Endothelial cell of umbilical vein (primary cell): ENCODE measurements at regions not wholly inside any gene's neighbourhood (a gene's known extent, or its start where the extent isn't known, plus 50 kb on each side); places are given as distances from the start of the nearest gene placed in this dataset.

Experiments
- BruUV-seq: library from RNA; stranded (reverse); fragments of 400-500 nt; replicated peaks from 2 replicates; lab custom pipeline; 2021; lab: Mats Ljungman, UMichigan
- CTCF ChIA-PET: fragments of 300-600, 350-600 bp; sonication (Branson Sonifier 250); formaldehyde crosslinking; loops from one replicate; lab custom pipeline; 2021; ENCODE audit warnings: antibody characterized with exemption, inconsistent platforms; lab: Charles Lee
- POLR2A ChIA-PET: fragments of 300-600, 350-600 bp; sonication (Branson Sonifier 250); formaldehyde crosslinking; loops from one replicate; lab custom pipeline; 2021; ENCODE audit warnings: antibody characterized with exemption, inconsistent platforms; lab: Charles Lee
- DNase-seq: peaks from one replicate; pipeline ENCODE4 v3.0.0-alpha.2; 2011; ENCODE audit warnings: low read depth, low spot score
- FAIRE-seq: peaks from 2 replicates; lab custom pipeline; 2011; peaks lifted over from hg19 to GRCh38; lab: Jason Lieb, UNC
- H2AFZ ChIP-seq: 2 replicates; pipeline ENCODE4 v1.6.0; 2012; ENCODE audit warnings: low read depth, low read length, control low read depth, inconsistent platforms
- H3K27ac ChIP-seq: 2 replicates; pipeline ENCODE4 v1.5.1; 2011; ENCODE audit warnings: low read depth, mild to moderate bottlenecking, control low read depth, low read length, moderate library complexity; ENCODE audit not compliant: insufficient read depth
- H3K27me3 ChIP-seq, 2 experiments: 2 replicates each; pipeline versions ENCODE4 v1.6.0 to v1.6.1; 2011; ENCODE audit warnings: low read length in 2 of 2, mixed read lengths in 1 of 2; ENCODE audit not compliant: control insufficient read depth in 2 of 2, insufficient read depth in 2 of 2
- H3K36me3 ChIP-seq, 2 experiments: 2 replicates in 1 of 2; 3 replicates in 1 of 2; pipeline ENCODE4 v1.5.1; 2011; ENCODE audit warnings: low read length in 2 of 2, mild to moderate bottlenecking in 1 of 2, moderate library complexity in 1 of 2; ENCODE audit not compliant: control insufficient read depth in 2 of 2, insufficient read depth in 2 of 2; ENCODE audit errors: extremely low read depth in 1 of 2
- H3K4me1 ChIP-seq: 3 replicates; pipeline ENCODE4 v1.5.1; 2011; ENCODE audit warnings: mild to moderate bottlenecking, low read length; ENCODE audit not compliant: control insufficient read depth, insufficient read depth; ENCODE audit errors: extremely low read depth
- H3K4me2 ChIP-seq: 2 replicates; pipeline ENCODE4 v1.6.1; 2011; ENCODE audit warnings: low read length, control low read depth, mixed read lengths; ENCODE audit not compliant: insufficient read depth
- H3K4me3 ChIP-seq, 3 experiments: fragments of 200-600 bp in 1 of 3; sonication (generic), shearing (Covaris generic) in 1 of 3; replicated peaks in 1 of 3; 2 replicates each; pipeline ENCODE4 v1.5.1; 2011 to 2016; ENCODE audit warnings: control low read depth in 3 of 3, low read length in 3 of 3, mild to moderate bottlenecking in 2 of 3, inconsistent platforms in 1 of 3, low read depth in 1 of 3, moderate library complexity in 1 of 3; ENCODE audit not compliant: insufficient read depth in 1 of 3
- H3K79me2 ChIP-seq: 2 replicates; pipeline ENCODE4 v1.6.0; 2012; ENCODE audit warnings: low read length, inconsistent platforms; ENCODE audit not compliant: control insufficient read depth, insufficient read depth
- H3K9ac ChIP-seq: replicated peaks from 2 replicates; pipeline ENCODE3; 2011; ENCODE audit warnings: low read length, control low read depth; ENCODE audit not compliant: insufficient read depth; ENCODE audit errors: extremely low read depth
- H3K9me1 ChIP-seq: replicated peaks from 3 replicates; pipeline ENCODE4 v1.6.0; 2011; ENCODE audit warnings: mild to moderate bottlenecking, low read length; ENCODE audit not compliant: control insufficient read depth, insufficient read depth; ENCODE audit errors: extremely low read depth
- H3K9me3 ChIP-seq: replicated peaks from 2 replicates; pipeline ENCODE4 v1.5.1; 2012; ENCODE audit warnings: low read length, inconsistent platforms; ENCODE audit not compliant: control insufficient read depth, insufficient read depth
- H4K20me1 ChIP-seq: replicated peaks from 2 replicates; pipeline ENCODE3; 2011; ENCODE audit warnings: mild to moderate bottlenecking, low read length; ENCODE audit not compliant: control insufficient read depth, insufficient read depth; ENCODE audit errors: extremely low read depth
- EZH2 ChIP-seq: IDR thresholded peaks from 2 replicates; pipeline ENCODE4 v1.6.1; 2012; ENCODE audit warnings: borderline replicate concordance, low read depth, mild to moderate bottlenecking, moderate library complexity, low read length, inconsistent platforms; ENCODE audit not compliant: severe bottlenecking
- FOS ChIP-seq: IDR thresholded peaks from 2 replicates; pipeline ENCODE4 v1.6.1; 2011; ENCODE audit warnings: mild to moderate bottlenecking, low read length, moderate library complexity, borderline replicate concordance; ENCODE audit not compliant: insufficient read depth
- GATA2 ChIP-seq: IDR thresholded peaks from 2 replicates; pipeline ENCODE4 v1.7.0; 2011; ENCODE audit warnings: low read depth, mild to moderate bottlenecking, moderate library complexity, mixed read lengths, low read length; ENCODE audit not compliant: insufficient read length, insufficient read depth
- JUN ChIP-seq: IDR thresholded peaks from 2 replicates; pipeline ENCODE4 v1.6.1; 2011; ENCODE audit warnings: borderline replicate concordance, low read depth; ENCODE audit not compliant: insufficient read length, insufficient read depth
- MYC ChIP-seq: IDR thresholded peaks from one replicate; pipeline ENCODE4 v1.6.1; 2011; ENCODE audit warnings: mild to moderate bottlenecking, low read depth, low read length
- POLR2A ChIP-seq: IDR thresholded peaks from 2 replicates; pipeline ENCODE4 v1.6.1; 2012; ENCODE audit warnings: low read depth, mild to moderate bottlenecking, control low read depth, low read length
- POLR2AphosphoS5 ChIP-seq: IDR thresholded peaks from 2 replicates; pipeline ENCODE4 v1.6.1; 2012; ENCODE audit warnings: low read depth, mild to moderate bottlenecking, control low read depth, low read length, moderate library complexity; ENCODE audit not compliant: insufficient read depth
- dilution Hi-C: fragments of 300-500 bp; cut with MboI; formaldehyde crosslinking; loops from one replicate; pipeline ENCODE4 v1.15.0; 2019; ENCODE audit warnings: low sequenced_read_pairs; ENCODE audit not compliant: extremely low pct_ligation_motif_present
- intact Hi-C: fragments of 100-400 bp; cut with micrococcal nuclease; formaldehyde crosslinking; loops from one replicate; pipeline ENCODE4 v1.10.0; 2022
- TF ChIP-seq, protein P1 (sequence below), 2 donors: IDR thresholded peaks; 1 replicate in 1 of 2; 2 replicates in 1 of 2; pipeline ENCODE4 v1.5.1; 2011; ENCODE audit warnings: low read length in 2 of 2, mild to moderate bottlenecking in 2 of 2, moderate library complexity in 2 of 2, control low read depth in 1 of 2, inconsistent platforms in 1 of 2, low read depth in 1 of 2; ENCODE audit not compliant: insufficient read depth in 1 of 2; ENCODE audit errors: extremely low read depth in 1 of 2
- TF ChIP-seq, protein P2 (sequence below): IDR thresholded peaks from 2 replicates; pipeline ENCODE4 v1.6.1; 2011; ENCODE audit not compliant: insufficient read depth, insufficient read length

DNA sequence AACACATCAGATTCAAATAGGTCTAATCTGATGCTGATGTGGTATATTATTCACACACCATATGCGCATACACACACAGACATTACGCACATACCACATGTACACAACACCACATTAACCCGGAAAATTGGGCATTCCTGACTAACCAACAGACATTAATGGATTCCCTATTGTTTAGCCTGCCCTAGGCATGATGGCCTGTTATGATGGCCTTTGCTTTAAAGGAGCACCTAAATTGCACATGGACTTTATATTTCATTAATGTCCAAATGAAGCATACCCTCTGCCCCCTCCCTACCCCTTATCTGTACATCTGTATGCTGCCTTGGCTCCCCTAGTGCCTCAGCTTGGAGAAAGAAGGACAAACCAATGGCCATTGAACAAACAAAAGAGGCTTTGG lies 127.7 kb upstream of the PRLR start:
- Histone ChIP-seq H3K36me3 (no peaks in the 10 kb centered on the region), H3K9me1 (no peaks in the 10 kb centered on the region), H3K27ac (no peak overlapping the region), H4K20me1 (no peaks in the 10 kb centered on the region), H3K9me3 (no peaks in the 10 kb centered on the region), H3K4me2 (no peak overlapping the region), H3K9ac (no peak overlapping the region), H3K27me3 (no peaks in the 10 kb centered on the region), H3K4me3 (no peak overlapping the region), H3K4me1 (no peaks in the 10 kb centered on the region), H3K79me2 (no peaks in the 10 kb centered on the region), H2AFZ (no peak overlapping the region)
- no peak for FAIRE-seq
- TF ChIP-seq POLR2A: no peak
- TF ChIP-seq, protein P1, sequence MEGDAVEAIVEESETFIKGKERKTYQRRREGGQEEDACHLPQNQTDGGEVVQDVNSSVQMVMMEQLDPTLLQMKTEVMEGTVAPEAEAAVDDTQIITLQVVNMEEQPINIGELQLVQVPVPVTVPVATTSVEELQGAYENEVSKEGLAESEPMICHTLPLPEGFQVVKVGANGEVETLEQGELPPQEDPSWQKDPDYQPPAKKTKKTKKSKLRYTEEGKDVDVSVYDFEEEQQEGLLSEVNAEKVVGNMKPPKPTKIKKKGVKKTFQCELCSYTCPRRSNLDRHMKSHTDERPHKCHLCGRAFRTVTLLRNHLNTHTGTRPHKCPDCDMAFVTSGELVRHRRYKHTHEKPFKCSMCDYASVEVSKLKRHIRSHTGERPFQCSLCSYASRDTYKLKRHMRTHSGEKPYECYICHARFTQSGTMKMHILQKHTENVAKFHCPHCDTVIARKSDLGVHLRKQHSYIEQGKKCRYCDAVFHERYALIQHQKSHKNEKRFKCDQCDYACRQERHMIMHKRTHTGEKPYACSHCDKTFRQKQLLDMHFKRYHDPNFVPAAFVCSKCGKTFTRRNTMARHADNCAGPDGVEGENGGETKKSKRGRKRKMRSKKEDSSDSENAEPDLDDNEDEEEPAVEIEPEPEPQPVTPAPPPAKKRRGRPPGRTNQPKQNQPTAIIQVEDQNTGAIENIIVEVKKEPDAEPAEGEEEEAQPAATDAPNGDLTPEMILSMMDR (IDR thresholded peaks at IDR 0.05; ENCODE audit: extremely low read depth in 1 of 2, insufficient read depth in 1 of 2, low read depth in 1 of 2, low read length in 2 of 2): no peak
- TF ChIP-seq EZH2: no peak
- no peak for TF ChIP-seq MYC
- no peak for TF ChIP-seq POLR2AphosphoS5
- TF ChIP-seq GATA2: no peak
- TF ChIP-seq FOS: no peak
- no peak for TF ChIP-seq JUN
- TF ChIP-seq, protein P2, sequence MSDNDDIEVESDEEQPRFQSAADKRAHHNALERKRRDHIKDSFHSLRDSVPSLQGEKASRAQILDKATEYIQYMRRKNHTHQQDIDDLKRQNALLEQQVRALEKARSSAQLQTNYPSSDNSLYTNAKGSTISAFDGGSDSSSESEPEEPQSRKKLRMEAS: no peak
- POLR2A ChIA-PET: no interaction called here
- intact Hi-C loops (no loop called here), dilution Hi-C loops (no loop called here)
- CTCF ChIA-PET: no interaction called here
- no peak for DNase-seq
- no TSS peak for BruUV-seq
